ENCODE measurements at regions not wholly inside any gene's neighbourhood (a gene's known extent, or its start where the extent isn't known, plus 50 kb on each side); places are given as distances from the start of the nearest gene placed in this dataset.

DNA sequence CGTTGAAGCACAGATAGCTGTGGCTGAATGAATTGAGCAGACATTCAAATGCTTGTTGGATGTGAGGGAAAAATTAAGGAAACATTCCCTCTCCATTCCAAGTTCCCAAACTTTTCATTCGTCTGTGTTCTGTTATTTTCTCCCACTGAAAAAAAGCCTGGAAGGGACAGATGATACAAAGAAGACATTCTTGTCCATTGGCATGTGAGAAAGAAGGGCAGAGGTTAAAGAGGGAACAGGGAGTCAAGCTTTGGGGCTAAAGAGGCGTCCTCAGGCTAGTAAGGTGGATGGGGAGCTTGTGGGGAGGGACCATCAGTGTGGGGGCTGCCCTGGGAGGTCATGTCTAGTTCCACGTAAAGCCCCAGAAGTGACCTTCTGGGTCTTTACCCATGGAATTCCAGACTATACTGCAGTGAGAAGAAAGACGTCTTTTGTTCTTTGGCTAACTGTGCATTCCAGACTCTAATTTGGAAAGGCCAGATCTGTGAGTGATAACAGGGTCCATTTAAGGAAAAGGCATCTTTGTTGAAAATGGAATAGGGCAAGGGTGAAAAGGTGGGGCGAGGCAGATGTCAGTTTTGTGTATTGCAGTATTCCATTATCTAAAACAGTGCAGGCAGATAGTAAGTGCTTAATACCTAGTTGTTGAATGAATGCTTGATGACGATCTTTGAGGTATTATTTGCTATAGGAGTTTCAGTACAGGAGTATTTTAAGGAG lies 117.5 kb downstream of the SOX4 start:
- no peak overlapping the region for H2BK120ac ChIP-seq (ENCODE audit: low read depth, low read length)
- no peak overlapping the region for H4K91ac ChIP-seq (ENCODE audit: insufficient read depth, low read depth, low read length)
- H3K9ac ChIP-seq (ENCODE audit: low read depth, low read length): no peak overlapping the region
- H3K9me1 ChIP-seq (ENCODE audit: insufficient read depth, low read length): no peaks in the 10 kb centered on the region; the same call in 1 of the 2 replicates
- no peak overlapping the region for H2AFZ ChIP-seq (replicated peaks; ENCODE audit: low read length, poor library complexity)
- intact Hi-C loops (cut with micrococcal nuclease): no loop called here
- H3K4ac ChIP-seq (ENCODE audit: low read depth, low read length): no peak overlapping the region
- H3K4me3 ChIP-seq (ENCODE audit: insufficient read depth, low read depth, low read length): no peak overlapping the region
- DNase-seq (no peak), ATAC-seq (ENCODE audit: low read depth) (no peak)
- BruUV-seq (replicated peaks): no TSS peak
- H4K8ac ChIP-seq (ENCODE audit: low read depth in 2 of 2, low read length in 2 of 2): no peak overlapping the region
- no peak overlapping the region for H2BK5ac ChIP-seq (ENCODE audit: low read depth, low read length, poor library complexity, severe bottlenecking)
- in situ Hi-C loops (cut with MboI; ENCODE audit: low sequenced_read_pairs): no loop called here
- H3K79me1 ChIP-seq (ENCODE audit: low read depth in 1 of 2, low read length in 2 of 2): peaks cover 0 to 8% of the 10 kb centered on the region in 2 experiments; a peak in 1 of 4 replicates
- no peaks in the 10 kb centered on the region for H3K36me3 ChIP-seq (ENCODE audit: control insufficient read depth, insufficient read depth, low read length)
- H2BK20ac ChIP-seq (ENCODE audit: low read depth, low read length): no peak overlapping the region
- H3K4me2 ChIP-seq (ENCODE audit: low read depth, low read length): no peak overlapping the region
- no peak overlapping the region for H4K5ac ChIP-seq (ENCODE audit: low read depth, low read length)
- H4K20me1 ChIP-seq (ENCODE audit: insufficient read depth, low read length): no peaks in the 10 kb centered on the region
- H3K56ac ChIP-seq (ENCODE audit: extremely low read depth, insufficient read depth, low read length): no peak overlapping the region
- no peak overlapping the region for H2AK9ac ChIP-seq (replicated peaks; ENCODE audit: low read depth, low read length, poor library complexity)
- no peaks in the 10 kb centered on the region for H3K4me1 ChIP-seq (ENCODE audit: control insufficient read depth, insufficient read depth, low read length)
- H3K27ac ChIP-seq (ENCODE audit: insufficient read depth, low read length): no peak overlapping the region
- POLR2A ChIA-PET (ENCODE audit: unreplicated experiment): no interaction called here
- WGBS, 2 experiments (ENCODE audit: extremely low coverage in 2 of 2, insufficient read length in 1 of 2): 0% methylated on average over 1 of the region's 7 CpGs; no CpG with 5 or more reads in 1 of the 2 experiments
- no peak overlapping the region for H3K23ac ChIP-seq (ENCODE audit: low read depth, low read length)
- CTCF ChIA-PET: no interaction called here
- no peak overlapping the region for H2BK15ac ChIP-seq (ENCODE audit: low read depth, low read length)
- 0 out of 2 replicates have a peak, but pooled peaks cover 1% of the 10 kb centered on the region for H3K27me3 ChIP-seq (ENCODE audit: control insufficient read depth, insufficient read depth, low read length)
- no peak overlapping the region for H3K14ac ChIP-seq (replicated peaks; ENCODE audit: low read depth, low read length)
- no peak overlapping the region for H2AK5ac ChIP-seq (ENCODE audit: low read depth, low read length)
- TF ChIP-seq MAFK (IDR thresholded peaks at IDR 0.05; ENCODE audit: low read depth, low read length) (no peak), CEBPB (IDR thresholded peaks at IDR 0.05; ENCODE audit: low read depth, low read length) (no peak), BHLHE40 (IDR thresholded peaks at IDR 0.05; ENCODE audit: low read depth, low read length) (no peak), RAD21 (IDR thresholded peaks at IDR 0.05; ENCODE audit: low read length) (no peak), NFE2L2 (IDR thresholded peaks at IDR 0.05; ENCODE audit: low read depth, low read length) (no peak), POLR2A (IDR thresholded peaks at IDR 0.05; ENCODE audit: low read depth, low read length) (no peak), MXI1 (IDR thresholded peaks at IDR 0.05; ENCODE audit: borderline replicate concordance, low read depth, low read length) (no peak), SMC3 (IDR thresholded peaks at IDR 0.05; ENCODE audit: low read depth, low read length) (no peak), RFX5 (IDR thresholded peaks at IDR 0.05; ENCODE audit: low read depth, low read length) (no peak), RCOR1 (IDR thresholded peaks at IDR 0.05; ENCODE audit: insufficient replicate concordance, low read length) (no peak), MAZ (IDR thresholded peaks at IDR 0.05; ENCODE audit: borderline replicate concordance, low read depth, low read length) (no peak), FOS (IDR thresholded peaks at IDR 0.05; ENCODE audit: low read depth, low read length) (no peak), CHD1 (IDR thresholded peaks at IDR 0.05; ENCODE audit: low read depth, low read length) (no peak)
- TF ChIP-seq, protein P1, sequence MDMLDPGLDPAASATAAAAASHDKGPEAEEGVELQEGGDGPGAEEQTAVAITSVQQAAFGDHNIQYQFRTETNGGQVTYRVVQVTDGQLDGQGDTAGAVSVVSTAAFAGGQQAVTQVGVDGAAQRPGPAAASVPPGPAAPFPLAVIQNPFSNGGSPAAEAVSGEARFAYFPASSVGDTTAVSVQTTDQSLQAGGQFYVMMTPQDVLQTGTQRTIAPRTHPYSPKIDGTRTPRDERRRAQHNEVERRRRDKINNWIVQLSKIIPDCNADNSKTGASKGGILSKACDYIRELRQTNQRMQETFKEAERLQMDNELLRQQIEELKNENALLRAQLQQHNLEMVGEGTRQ (IDR thresholded peaks at IDR 0.05; ENCODE audit: low read depth, low read length): no peak
- TF ChIP-seq, protein P2, sequence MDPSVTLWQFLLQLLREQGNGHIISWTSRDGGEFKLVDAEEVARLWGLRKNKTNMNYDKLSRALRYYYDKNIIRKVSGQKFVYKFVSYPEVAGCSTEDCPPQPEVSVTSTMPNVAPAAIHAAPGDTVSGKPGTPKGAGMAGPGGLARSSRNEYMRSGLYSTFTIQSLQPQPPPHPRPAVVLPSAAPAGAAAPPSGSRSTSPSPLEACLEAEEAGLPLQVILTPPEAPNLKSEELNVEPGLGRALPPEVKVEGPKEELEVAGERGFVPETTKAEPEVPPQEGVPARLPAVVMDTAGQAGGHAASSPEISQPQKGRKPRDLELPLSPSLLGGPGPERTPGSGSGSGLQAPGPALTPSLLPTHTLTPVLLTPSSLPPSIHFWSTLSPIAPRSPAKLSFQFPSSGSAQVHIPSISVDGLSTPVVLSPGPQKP (IDR thresholded peaks at IDR 0.05; ENCODE audit: borderline replicate concordance, low read depth, low read length): no peak
- TF ChIP-seq, protein P3, sequence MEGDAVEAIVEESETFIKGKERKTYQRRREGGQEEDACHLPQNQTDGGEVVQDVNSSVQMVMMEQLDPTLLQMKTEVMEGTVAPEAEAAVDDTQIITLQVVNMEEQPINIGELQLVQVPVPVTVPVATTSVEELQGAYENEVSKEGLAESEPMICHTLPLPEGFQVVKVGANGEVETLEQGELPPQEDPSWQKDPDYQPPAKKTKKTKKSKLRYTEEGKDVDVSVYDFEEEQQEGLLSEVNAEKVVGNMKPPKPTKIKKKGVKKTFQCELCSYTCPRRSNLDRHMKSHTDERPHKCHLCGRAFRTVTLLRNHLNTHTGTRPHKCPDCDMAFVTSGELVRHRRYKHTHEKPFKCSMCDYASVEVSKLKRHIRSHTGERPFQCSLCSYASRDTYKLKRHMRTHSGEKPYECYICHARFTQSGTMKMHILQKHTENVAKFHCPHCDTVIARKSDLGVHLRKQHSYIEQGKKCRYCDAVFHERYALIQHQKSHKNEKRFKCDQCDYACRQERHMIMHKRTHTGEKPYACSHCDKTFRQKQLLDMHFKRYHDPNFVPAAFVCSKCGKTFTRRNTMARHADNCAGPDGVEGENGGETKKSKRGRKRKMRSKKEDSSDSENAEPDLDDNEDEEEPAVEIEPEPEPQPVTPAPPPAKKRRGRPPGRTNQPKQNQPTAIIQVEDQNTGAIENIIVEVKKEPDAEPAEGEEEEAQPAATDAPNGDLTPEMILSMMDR (conservative IDR thresholded peaks at IDR 0.05; ENCODE audit: low read depth, low read length): no peak
- dilution Hi-C loops (cut with HindIII; ENCODE audit: low sequenced_read_pairs, unreplicated experiment): no loop called here
- no peaks in the 10 kb centered on the region for H3K9me3 ChIP-seq (ENCODE audit: control insufficient read depth, insufficient read depth, low read length)
- H3K18ac ChIP-seq (ENCODE audit: low read depth, low read length): no peak overlapping the region
